Thyroid gland (tissue), 4 donors: ENCODE measurements at regions not wholly inside any gene's neighbourhood (a gene's known extent, or its start where the extent isn't known, plus 50 kb on each side); places are given as distances from the start of the nearest gene placed in this dataset.

Experiments
- POLR2A ChIP-seq, 2 donors: fragments of 450-650 bp; IDR thresholded peaks; one replicate each; pipeline ENCODE4 v1.6.1; 2017; ENCODE audit warnings: antibody characterized with exemption in 2 of 2, mild to moderate bottlenecking in 2 of 2, moderate library complexity in 1 of 2
- TF ChIP-seq, protein P1 (sequence below), 6 experiments: fragments of 200-600 bp in 3 of 6; fragments of 450-650 bp in 3 of 6; sonication (generic) in 3 of 6; IDR thresholded peaks; one replicate each; pipeline ENCODE4 v1.5.1; 2016 to 2019; ENCODE audit warnings: antibody characterized with exemption in 6 of 6, mild to moderate bottlenecking in 2 of 6, inconsistent platforms in 1 of 6, moderate library complexity in 1 of 6

DNA sequence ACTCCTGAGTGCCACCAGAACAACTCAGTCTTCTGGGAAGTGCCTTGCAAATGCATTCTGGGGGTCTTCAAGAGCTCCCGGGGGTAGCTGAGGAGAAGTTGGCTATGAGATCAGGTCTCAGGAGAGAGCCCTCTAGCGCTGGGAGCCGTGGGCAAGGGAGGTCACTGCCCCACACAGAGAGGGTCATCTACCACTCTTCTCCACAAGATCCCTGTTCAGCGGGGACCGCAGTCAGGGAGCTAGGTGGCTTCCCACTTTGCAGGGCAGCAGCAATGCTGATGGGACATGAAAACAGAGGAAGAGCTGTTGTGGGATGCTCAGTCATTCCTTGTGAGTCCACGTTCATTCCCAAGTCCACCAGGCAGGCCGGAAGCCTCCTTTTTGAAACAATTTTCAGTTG lies 66.6 kb downstream of the ACKR3 start:
- no peak for TF ChIP-seq POLR2A (IDR thresholded peaks at IDR 0.05)
- TF ChIP-seq, protein P1, sequence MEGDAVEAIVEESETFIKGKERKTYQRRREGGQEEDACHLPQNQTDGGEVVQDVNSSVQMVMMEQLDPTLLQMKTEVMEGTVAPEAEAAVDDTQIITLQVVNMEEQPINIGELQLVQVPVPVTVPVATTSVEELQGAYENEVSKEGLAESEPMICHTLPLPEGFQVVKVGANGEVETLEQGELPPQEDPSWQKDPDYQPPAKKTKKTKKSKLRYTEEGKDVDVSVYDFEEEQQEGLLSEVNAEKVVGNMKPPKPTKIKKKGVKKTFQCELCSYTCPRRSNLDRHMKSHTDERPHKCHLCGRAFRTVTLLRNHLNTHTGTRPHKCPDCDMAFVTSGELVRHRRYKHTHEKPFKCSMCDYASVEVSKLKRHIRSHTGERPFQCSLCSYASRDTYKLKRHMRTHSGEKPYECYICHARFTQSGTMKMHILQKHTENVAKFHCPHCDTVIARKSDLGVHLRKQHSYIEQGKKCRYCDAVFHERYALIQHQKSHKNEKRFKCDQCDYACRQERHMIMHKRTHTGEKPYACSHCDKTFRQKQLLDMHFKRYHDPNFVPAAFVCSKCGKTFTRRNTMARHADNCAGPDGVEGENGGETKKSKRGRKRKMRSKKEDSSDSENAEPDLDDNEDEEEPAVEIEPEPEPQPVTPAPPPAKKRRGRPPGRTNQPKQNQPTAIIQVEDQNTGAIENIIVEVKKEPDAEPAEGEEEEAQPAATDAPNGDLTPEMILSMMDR (IDR thresholded peaks at IDR 0.05) = no peak
